Prostate gland (tissue), 2 donors: ENCODE measurements at regions not wholly inside any gene's neighbourhood (a gene's known extent, or its start where the extent isn't known, plus 50 kb on each side); places are given as distances from the start of the nearest gene placed in this dataset.

Source experiments
- DNase-seq: peaks from one replicate; pipeline ENCODE4 v3.0.0-alpha.2; 2019; ENCODE audit warnings: low spot score
- H3K27ac ChIP-seq, 2 donors: fragments of 200-600 bp; sonication (generic); 2 replicates each; pipeline ENCODE4 v1.5.1; 2017 to 2019
- H3K27me3 ChIP-seq: fragments of 200-600 bp; sonication (generic); replicated peaks from 2 replicates; pipeline ENCODE4 v1.5.1; 2019; ENCODE audit not compliant: insufficient read depth
- H3K36me3 ChIP-seq, 2 donors: fragments of 200-600 bp; sonication (generic); 1 replicate in 1 of 2; 2 replicates in 1 of 2; pipeline versions ENCODE4 v1.5.1 to v1.8.1; 2017 to 2019
- H3K4me1 ChIP-seq: fragments of 200-600 bp; sonication (generic); replicated peaks from 2 replicates; pipeline ENCODE4 v1.5.1; 2019
- H3K4me3 ChIP-seq, 2 donors: fragments of 200-600 bp; sonication (generic); 2 replicates each; pipeline ENCODE4 v1.5.1; 2017 to 2019
- H3K9me3 ChIP-seq: fragments of 200-600 bp; sonication (generic); 2 replicates; pipeline ENCODE4 v1.5.1; 2017
- CTCF ChIP-seq, 4 experiments: fragments of 200-600 bp in 2 of 4; fragments of 450-650 bp in 2 of 4; sonication (generic) in 2 of 4; IDR thresholded peaks; 1 replicate in 3 of 4; 2 replicates in 1 of 4; pipeline ENCODE4 v1.5.1; 2016 to 2019; ENCODE audit warnings: antibody characterized with exemption in 4 of 4, mild to moderate bottlenecking in 2 of 4, moderate library complexity in 2 of 4
- POLR2A ChIP-seq: fragments of 450-650 bp; IDR thresholded peaks from one replicate; pipeline ENCODE4 v1.6.1; 2016; ENCODE audit warnings: antibody characterized with exemption, mild to moderate bottlenecking
- POLR2AphosphoS5 ChIP-seq: sonication (generic); formaldehyde crosslinking; IDR thresholded peaks from one replicate; pipeline ENCODE4 v1.6.1; 2017; ENCODE audit warnings: antibody characterized with exemption
- whole genome bisulfite sequencing: methylation state at CpG from one replicate; pipeline ENCODE4 v1.1.5; 2018; 5-methylcytosine and 5-hydroxymethylcytosine counted together
- intact Hi-C: fragments of 100-400 bp; cut with DNase I; formaldehyde crosslinking; loops from one replicate; pipeline ENCODE4 v1.14.2; 2022

DNA sequence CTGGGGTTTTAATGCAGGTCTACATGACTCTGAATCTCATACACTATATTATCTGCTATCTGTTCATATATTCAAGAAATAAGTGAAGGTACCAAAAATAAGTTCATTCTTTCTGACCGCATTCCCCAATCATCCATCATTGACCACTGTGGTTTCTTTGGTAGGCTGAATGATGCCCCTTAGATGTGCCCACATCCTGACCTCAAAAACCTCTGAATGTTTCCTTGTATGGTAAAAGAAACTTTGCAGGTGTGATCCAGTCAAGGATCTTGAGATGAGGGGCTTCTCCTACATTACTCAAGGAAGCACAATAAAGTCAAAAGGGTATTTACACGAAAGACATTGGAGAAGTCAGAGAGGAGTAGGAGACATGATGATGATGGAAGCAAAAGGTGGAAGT, 60.6 kb upstream of the LRRC8B start:
- H3K9me3 ChIP-seq: no peaks in the 10 kb centered on the region
- TF ChIP-seq POLR2AphosphoS5: no peak
- TF ChIP-seq CTCF (IDR thresholded peaks at IDR 0.05): no peak
- TF ChIP-seq POLR2A: no peak
- no peak overlapping the region for H3K27ac ChIP-seq
- H3K4me3 ChIP-seq: no peak overlapping the region
- intact Hi-C loops: no loop called here
- H3K4me1 ChIP-seq: no peaks in the 10 kb centered on the region
- H3K36me3 ChIP-seq: no peaks in the 10 kb centered on the region
- DNase-seq: no peak
- WGBS: 40% methylated on average over 2 of the region's 2 CpGs
- no peaks in the 10 kb centered on the region for H3K27me3 ChIP-seq

GRCh38 chr1:89465201-89465600, 59.4 kb upstream of the LRRC8B start:
- no peak overlapping the region for H3K4me3 ChIP-seq
- no peaks in the 10 kb centered on the region for H3K36me3 ChIP-seq
- H3K9me3 ChIP-seq: no peaks in the 10 kb centered on the region
- no peak for DNase-seq
- no peak overlapping the region for H3K27ac ChIP-seq
- H3K4me1 ChIP-seq: no peaks in the 10 kb centered on the region
- H3K27me3 ChIP-seq: no peaks in the 10 kb centered on the region
- TF ChIP-seq CTCF (IDR thresholded peaks at IDR 0.05): no peak
- TF ChIP-seq POLR2A: no peak
- no peak for TF ChIP-seq POLR2AphosphoS5
- intact Hi-C loops: no loop called here
- 100% methylated on average over 1 of the region's 1 CpG for WGBS

DNA sequence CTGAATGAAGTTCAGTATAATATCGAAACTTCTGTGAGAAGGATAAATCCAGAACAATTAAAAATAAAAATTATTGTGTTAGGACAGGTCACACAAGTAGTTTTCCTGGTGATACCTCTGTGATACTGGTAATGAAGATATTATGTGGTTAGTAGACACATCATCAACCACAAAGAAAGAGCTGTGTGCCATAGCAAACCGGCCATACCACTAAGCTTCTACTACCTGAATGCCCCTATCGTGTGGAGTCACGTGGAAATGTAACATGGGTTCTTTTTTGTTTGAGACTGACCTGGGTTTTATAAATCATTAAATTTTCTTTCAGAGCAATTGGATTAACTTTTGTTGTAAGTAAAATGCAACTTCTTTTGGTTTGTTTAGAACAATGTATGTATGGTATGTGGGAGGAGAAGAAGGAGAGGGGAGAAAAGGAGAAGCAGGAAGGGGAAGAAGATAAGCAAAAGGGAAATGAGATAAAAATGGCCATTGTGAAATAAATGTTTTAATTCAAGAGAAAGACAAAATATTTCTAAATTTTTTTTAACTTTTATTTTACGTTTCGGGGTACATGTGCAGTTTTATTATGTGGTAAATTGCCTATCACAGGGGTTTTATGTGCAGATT, 58.2 kb upstream of the LRRC8B start:
- Histone ChIP-seq H3K27me3 (no peaks in the 10 kb centered on the region), H3K9me3 (no peaks in the 10 kb centered on the region), H3K27ac (no peak overlapping the region), H3K4me3 (no peak overlapping the region), H3K4me1 (no peaks in the 10 kb centered on the region), H3K36me3 (no peaks in the 10 kb centered on the region)
- WGBS: 53% methylated on average over 6 of the region's 6 CpGs
- TF ChIP-seq CTCF (IDR thresholded peaks at IDR 0.05) (no peak), POLR2A (no peak), POLR2AphosphoS5 (no peak)
- no peak for DNase-seq
- intact Hi-C loops: no loop called here

DNA sequence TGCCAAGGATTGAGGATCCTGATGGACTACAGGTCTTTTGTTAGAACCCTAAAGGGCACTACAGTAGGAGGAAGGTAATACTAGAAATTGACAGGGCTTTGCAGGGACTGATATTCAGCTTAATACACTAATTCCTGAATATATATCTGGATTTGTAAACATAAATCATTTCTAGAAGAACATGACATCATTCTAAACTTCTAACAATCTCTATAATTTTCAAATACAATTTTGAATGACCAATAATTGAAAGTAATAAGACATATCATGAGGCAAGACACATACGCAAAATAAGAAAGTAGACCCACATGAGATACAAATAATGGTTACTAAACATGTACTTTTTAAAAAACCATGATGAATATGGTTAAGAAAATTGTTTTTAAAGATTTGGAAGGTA, 52.4 kb upstream of the LRRC8B start:
- Histone ChIP-seq H3K9me3 (no peaks in the 10 kb centered on the region), H3K4me1 (no peaks in the 10 kb centered on the region), H3K27me3 (no peaks in the 10 kb centered on the region), H3K36me3 (no peaks in the 10 kb centered on the region), H3K27ac (no peak overlapping the region), H3K4me3 (no peak overlapping the region)
- intact Hi-C loops: no loop called here
- TF ChIP-seq CTCF (IDR thresholded peaks at IDR 0.05): no peak
- no peak for TF ChIP-seq POLR2A
- no peak for TF ChIP-seq POLR2AphosphoS5
- no peak for DNase-seq
- 97% methylated on average over 1 of the region's 1 CpG for WGBS

DNA sequence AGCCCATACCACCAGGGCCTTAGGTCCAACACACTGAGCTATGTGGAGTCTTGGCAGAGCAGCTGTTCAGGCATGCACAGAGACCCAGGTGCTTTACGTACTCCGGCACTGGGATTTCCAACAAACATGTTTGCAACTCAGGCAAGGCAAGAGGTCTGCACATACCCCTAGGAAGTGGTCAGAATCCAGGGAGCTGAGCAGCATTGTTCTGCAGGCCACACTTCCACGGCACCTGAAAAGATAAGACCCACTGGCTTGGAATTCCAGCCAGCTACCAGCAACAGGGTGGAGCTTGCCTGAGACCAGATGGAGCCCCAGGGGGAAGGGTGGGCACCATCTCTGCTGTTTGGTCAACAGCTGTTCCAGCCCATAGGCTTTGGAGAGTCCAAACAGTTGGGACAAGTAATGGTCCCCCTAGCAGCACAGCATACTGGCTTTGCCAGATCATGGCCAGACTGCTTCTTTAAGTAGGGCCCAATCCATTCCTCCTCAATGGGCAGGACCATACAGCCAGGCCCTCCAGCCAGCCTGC, 51.7 kb upstream of the LRRC8B start:
- Histone ChIP-seq H3K36me3 (no peaks in the 10 kb centered on the region), H3K27me3 (no peaks in the 10 kb centered on the region), H3K4me3 (no peak overlapping the region), H3K27ac (no peak overlapping the region), H3K9me3 (no peaks in the 10 kb centered on the region), H3K4me1 (no peaks in the 10 kb centered on the region)
- DNase-seq: no peak
- intact Hi-C loops: no loop called here
- TF ChIP-seq CTCF (IDR thresholded peaks at IDR 0.05) (no peak), POLR2A (no peak)
- 93% methylated on average over 3 of the region's 3 CpGs for WGBS
